Testis (tissue), 2 donors: ENCODE measurements at regions not wholly inside any gene's neighbourhood (a gene's known extent, or its start where the extent isn't known, plus 50 kb on each side); places are given as distances from the start of the nearest gene placed in this dataset.
"Not testable (repeated sequence)": the region's sequence is repeated elsewhere in the genome, so short reads cannot be mapped to it uniquely, and the experiment has no call there.

ENCODE experiments used
- DNase-seq: peaks from one replicate; pipeline ENCODE4 v3.0.0-alpha.2; 2019
- H3K27ac ChIP-seq, 2 donors: fragments of 200-600 bp; sonication (generic); one replicate each; pipeline ENCODE4 v1.5.1; 2019
- H3K27me3 ChIP-seq: fragments of 200-600 bp; sonication (generic); one replicate; pipeline ENCODE4 v1.5.1; 2019
- H3K36me3 ChIP-seq: fragments of 200-600 bp; sonication (generic); one replicate; pipeline ENCODE4 v1.5.1; 2017; ENCODE audit warnings: low read depth; ENCODE audit errors: missing control alignments
- H3K4me1 ChIP-seq: fragments of 200-600 bp; sonication (generic); one replicate; pipeline ENCODE4 v1.5.1; 2019
- H3K4me3 ChIP-seq, 2 donors: fragments of 200-600 bp; sonication (generic); one replicate each; pipeline ENCODE4 v1.5.1; 2017 to 2019
- H3K9me3 ChIP-seq: fragments of 200-600 bp; sonication (generic); one replicate; pipeline ENCODE4 v1.5.1; 2017
- POLR2A ChIP-seq: fragments of 450-650 bp; IDR thresholded peaks from one replicate; pipeline ENCODE4 v1.6.1; 2017; ENCODE audit warnings: antibody characterized with exemption, mild to moderate bottlenecking, moderate library complexity
- WGBS, 2 donors: methylation state at CpG; one replicate each; pipeline ENCODE4 v1.1.5; 2018; 5-methylcytosine and 5-hydroxymethylcytosine counted together
- intact Hi-C: fragments of 100-400 bp; cut with DNase I; formaldehyde crosslinking; loops from one replicate; pipeline ENCODE4 v1.15.1; 2023; ENCODE audit warnings: low total_unique reads
- TF ChIP-seq, protein P1 (sequence below), 3 experiments: fragments of 450-650 bp in 2 of 3; fragments of 200-600 bp in 1 of 3; sonication (generic) in 1 of 3; IDR thresholded peaks; one replicate each; pipeline ENCODE4 v1.5.1; 2016 to 2019; ENCODE audit warnings: antibody characterized with exemption in 3 of 3, mild to moderate bottlenecking in 2 of 3, moderate library complexity in 1 of 3

DNA sequence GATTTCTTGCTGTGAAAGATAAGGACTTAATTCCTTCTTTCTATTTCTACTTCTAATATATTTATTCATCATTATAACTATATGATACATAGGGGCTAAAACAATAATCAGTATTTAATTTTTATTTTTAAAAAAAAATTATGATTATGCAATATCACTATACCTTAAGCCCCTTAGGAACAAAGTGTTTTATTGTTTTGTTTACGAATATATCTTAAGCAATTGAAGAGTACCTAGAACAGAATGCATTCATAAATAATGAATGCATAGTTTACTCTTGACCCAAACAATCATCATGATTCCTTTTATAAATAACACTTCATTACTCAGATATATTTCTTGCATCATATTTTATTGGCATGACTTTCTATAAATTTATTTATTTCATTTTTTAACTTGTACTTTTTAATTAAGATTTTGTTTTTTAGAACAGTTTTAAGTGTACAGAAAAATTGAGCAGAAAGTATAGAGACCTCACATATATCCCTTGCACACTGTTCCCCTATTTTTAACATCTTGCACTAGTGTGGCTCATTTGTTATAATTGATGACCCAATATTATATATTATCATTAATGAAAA is 339.9 kb upstream of the SPRY2 start:
- Histone ChIP-seq H3K9me3 (no peaks in the 10 kb centered on the region), H3K27ac (no peak overlapping the region), H3K27me3 (no peaks in the 10 kb centered on the region), H3K36me3 (no peaks in the 10 kb centered on the region), H3K4me1 (no peaks in the 10 kb centered on the region), H3K4me3 (no peak overlapping the region)
- TF ChIP-seq, protein P1, sequence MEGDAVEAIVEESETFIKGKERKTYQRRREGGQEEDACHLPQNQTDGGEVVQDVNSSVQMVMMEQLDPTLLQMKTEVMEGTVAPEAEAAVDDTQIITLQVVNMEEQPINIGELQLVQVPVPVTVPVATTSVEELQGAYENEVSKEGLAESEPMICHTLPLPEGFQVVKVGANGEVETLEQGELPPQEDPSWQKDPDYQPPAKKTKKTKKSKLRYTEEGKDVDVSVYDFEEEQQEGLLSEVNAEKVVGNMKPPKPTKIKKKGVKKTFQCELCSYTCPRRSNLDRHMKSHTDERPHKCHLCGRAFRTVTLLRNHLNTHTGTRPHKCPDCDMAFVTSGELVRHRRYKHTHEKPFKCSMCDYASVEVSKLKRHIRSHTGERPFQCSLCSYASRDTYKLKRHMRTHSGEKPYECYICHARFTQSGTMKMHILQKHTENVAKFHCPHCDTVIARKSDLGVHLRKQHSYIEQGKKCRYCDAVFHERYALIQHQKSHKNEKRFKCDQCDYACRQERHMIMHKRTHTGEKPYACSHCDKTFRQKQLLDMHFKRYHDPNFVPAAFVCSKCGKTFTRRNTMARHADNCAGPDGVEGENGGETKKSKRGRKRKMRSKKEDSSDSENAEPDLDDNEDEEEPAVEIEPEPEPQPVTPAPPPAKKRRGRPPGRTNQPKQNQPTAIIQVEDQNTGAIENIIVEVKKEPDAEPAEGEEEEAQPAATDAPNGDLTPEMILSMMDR (IDR thresholded peaks at IDR 0.05), result no peak
- no peak for TF ChIP-seq POLR2A
- intact Hi-C loops, result no loop called here
- no peak for DNase-seq
- 92 to 95% methylated on average over 1 of the region's 1 CpG for WGBS, 2 donors

DNA sequence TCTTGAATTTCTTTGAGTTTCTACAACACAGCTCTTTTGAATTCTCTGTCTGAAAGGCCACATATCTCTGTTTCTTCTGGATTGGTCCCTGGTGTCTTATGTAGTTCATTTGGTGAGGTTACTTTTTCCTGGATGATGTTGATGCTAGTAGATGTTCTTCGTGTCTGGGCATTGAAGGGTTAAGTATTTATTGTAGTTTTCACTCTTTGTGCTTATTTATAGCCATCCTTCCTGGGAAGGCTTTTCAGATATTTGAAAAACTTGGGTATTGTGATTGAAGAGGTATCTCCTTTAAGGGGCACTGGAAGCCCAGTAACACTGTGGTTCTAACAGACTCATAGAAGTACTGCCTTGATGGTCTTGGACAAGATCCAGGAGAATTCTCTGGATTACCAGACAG is 338.5 kb upstream of the SPRY2 start:
- DNase-seq, result no peak
- Histone ChIP-seq H3K4me1 (no peaks in the 10 kb centered on the region), H3K36me3 (no peaks in the 10 kb centered on the region), H3K4me3 (no peak overlapping the region), H3K9me3 (no peaks in the 10 kb centered on the region), H3K27me3 (no peaks in the 10 kb centered on the region), H3K27ac (no peak overlapping the region)
- 88 to 95% methylated on average over 1 of the region's 1 CpG for WGBS, 2 donors
- intact Hi-C loops, result no loop called here
- no peak for TF ChIP-seq POLR2A
- TF ChIP-seq, protein P1 (IDR thresholded peaks at IDR 0.05), result no peak

DNA sequence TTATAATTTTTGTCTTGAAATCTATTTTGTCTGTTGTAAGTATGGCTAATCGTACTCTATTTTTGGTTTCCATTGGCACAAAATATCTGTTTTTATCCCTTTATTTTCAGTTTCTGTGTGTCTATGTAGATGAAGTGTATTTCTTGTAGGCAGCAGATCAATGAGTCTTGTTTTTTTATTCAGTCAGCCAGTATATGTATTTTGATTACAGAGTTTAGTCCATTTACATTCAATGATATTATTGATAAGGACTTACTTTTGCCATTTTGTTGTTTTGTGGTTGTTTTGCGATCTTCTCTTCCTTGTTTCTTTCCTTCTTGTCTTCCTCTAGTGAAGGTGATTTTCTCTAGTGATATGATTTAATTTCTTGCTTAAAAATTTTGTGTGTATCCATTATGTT is 336.3 kb upstream of the SPRY2 start:
- Histone ChIP-seq H3K27ac (no peak overlapping the region), H3K36me3 (no peaks in the 10 kb centered on the region), H3K4me3 (no peak overlapping the region), H3K27me3 (no peaks in the 10 kb centered on the region), H3K9me3 (no peaks in the 10 kb centered on the region), H3K4me1 (no peaks in the 10 kb centered on the region)
- 92 to 98% methylated on average over 2 of the region's 2 CpGs for WGBS, 2 donors
- intact Hi-C loops, result no loop called here
- TF ChIP-seq POLR2A, result no peak
- TF ChIP-seq, protein P1 (IDR thresholded peaks at IDR 0.05), result no peak
- no peak for DNase-seq

DNA sequence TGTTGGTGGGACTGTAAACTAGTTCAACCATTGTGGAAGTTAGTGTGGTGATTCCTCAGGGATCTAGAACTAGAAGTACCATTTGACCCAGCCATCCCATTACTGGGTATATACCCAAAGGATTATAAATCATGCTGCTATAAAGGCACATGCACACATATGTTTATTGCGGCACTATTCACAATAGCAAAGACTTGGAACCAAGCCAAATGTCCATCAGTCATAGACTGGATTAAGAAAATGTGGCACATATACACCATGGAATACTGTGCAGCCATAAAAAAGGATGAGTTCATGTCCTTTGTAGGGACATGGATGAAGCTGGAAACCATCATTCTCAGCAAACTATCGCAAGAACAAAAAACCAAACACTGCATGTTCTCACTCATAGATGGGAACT is 334.5 kb upstream of the SPRY2 start:
- H3K4me1 ChIP-seq, H3K9me3 ChIP-seq, DNase-seq, H3K36me3 ChIP-seq, intact Hi-C loops, H3K27ac ChIP-seq, H3K4me3 ChIP-seq, H3K27me3 ChIP-seq: not testable (repeated sequence)
- 50 to 52% methylated on average over 2 of the region's 2 CpGs for WGBS, 2 donors

DNA sequence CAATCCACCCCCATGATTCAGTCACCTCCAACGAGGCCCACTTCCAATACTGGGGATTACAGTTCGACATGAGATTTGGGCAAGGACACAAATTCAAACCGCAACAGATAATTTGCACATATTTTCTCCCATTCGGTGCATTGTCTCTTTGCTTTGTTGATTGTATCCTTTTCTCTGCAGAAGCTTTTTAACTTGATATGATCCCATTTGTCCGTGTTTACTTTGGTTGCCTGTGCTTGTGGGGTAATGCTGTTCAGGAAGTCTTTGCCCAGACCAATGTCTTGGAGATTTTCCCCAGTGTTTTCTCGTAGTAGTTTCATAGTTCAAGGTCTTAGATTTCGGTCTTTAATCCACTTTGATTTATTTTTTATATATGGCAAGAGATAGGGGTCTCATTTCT is 330.8 kb upstream of the SPRY2 start:
- Histone ChIP-seq H3K27ac (no peak overlapping the region), H3K4me3 (no peak overlapping the region), H3K9me3 (no peaks in the 10 kb centered on the region), H3K36me3 (no peaks in the 10 kb centered on the region), H3K4me1 (no peaks in the 10 kb centered on the region), H3K27me3 (no peaks in the 10 kb centered on the region)
- WGBS, 2 donors, result 92 to 93% methylated on average over 7 of the region's 7 CpGs
- intact Hi-C loops, result no loop called here
- TF ChIP-seq, protein P1 (IDR thresholded peaks at IDR 0.05), result no peak
- TF ChIP-seq POLR2A, result no peak
- no peak for DNase-seq
